Trophoblast cell (in vitro differentiated cells and primary cell): ENCODE measurements at regions not wholly inside any gene's neighbourhood (a gene's known extent, or its start where the extent isn't known, plus 50 kb on each side); places are given as distances from the start of the nearest gene placed in this dataset.

Experiments
- DNase-seq, 2 donors: peaks; one replicate each; pipeline ENCODE4 v3.0.0-alpha.2; 2016
- H2AFZ ChIP-seq: 2 replicates; pipeline ENCODE4 v1.6.1; 2013; ENCODE audit warnings: low read length, moderate library complexity, mild to moderate bottlenecking; ENCODE audit not compliant: insufficient read depth, poor library complexity
- H2AK5ac ChIP-seq: 2 replicates; pipeline ENCODE4 v1.6.1; 2013; ENCODE audit warnings: mild to moderate bottlenecking, low read length
- H2BK120ac ChIP-seq: 2 replicates; pipeline ENCODE4 v1.6.1; 2013; ENCODE audit warnings: low read length, mild to moderate bottlenecking, moderate library complexity; ENCODE audit not compliant: insufficient read depth, poor library complexity
- H2BK12ac ChIP-seq: 2 replicates; pipeline ENCODE4 v1.6.1; 2013; ENCODE audit warnings: mild to moderate bottlenecking, low read length, moderate library complexity
- H2BK5ac ChIP-seq: 2 replicates; pipeline ENCODE4 v1.6.1; 2013; ENCODE audit warnings: low read length, low read depth, moderate library complexity, mild to moderate bottlenecking; ENCODE audit not compliant: poor library complexity
- H3K14ac ChIP-seq: 2 replicates; pipeline ENCODE4 v1.6.1; 2013; ENCODE audit warnings: mild to moderate bottlenecking, low read length
- H3K18ac ChIP-seq: 2 replicates; pipeline ENCODE4 v1.6.1; 2013; ENCODE audit warnings: mild to moderate bottlenecking, low read length
- H3K23ac ChIP-seq: 2 replicates; pipeline ENCODE4 v1.6.1; 2013; ENCODE audit warnings: low read length
- H3K27ac ChIP-seq: 2 replicates; pipeline ENCODE4 v1.5.1; 2013; ENCODE audit warnings: low read depth, mild to moderate bottlenecking, inconsistent platforms, low read length, moderate library complexity
- H3K27me3 ChIP-seq: 2 replicates; pipeline ENCODE4 v1.6.1; 2013; ENCODE audit warnings: inconsistent platforms, mild to moderate bottlenecking, low read length, moderate library complexity; ENCODE audit not compliant: insufficient read depth
- H3K36me3 ChIP-seq, 2 experiments: 1 replicate in 1 of 2; 2 replicates in 1 of 2; pipeline ENCODE4 v1.6.1; 2013; ENCODE audit warnings: low read length in 2 of 2, mild to moderate bottlenecking in 2 of 2, moderate library complexity in 1 of 2; ENCODE audit not compliant: insufficient read depth in 2 of 2, control insufficient read depth in 1 of 2
- H3K4ac ChIP-seq: 2 replicates; pipeline ENCODE4 v1.6.1; 2013; ENCODE audit warnings: low read depth, mild to moderate bottlenecking, low read length, moderate library complexity
- H3K4me1 ChIP-seq, 2 experiments: 1 replicate in 1 of 2; 2 replicates in 1 of 2; pipeline ENCODE4 v1.6.1; 2013; ENCODE audit warnings: low read length in 2 of 2, mild to moderate bottlenecking in 2 of 2, moderate library complexity in 1 of 2; ENCODE audit not compliant: insufficient read depth in 2 of 2, control insufficient read depth in 1 of 2
- H3K4me2 ChIP-seq: 2 replicates; pipeline ENCODE4 v1.6.1; 2013; ENCODE audit warnings: inconsistent platforms, mild to moderate bottlenecking, low read length, moderate library complexity
- H3K4me3 ChIP-seq: 2 replicates; pipeline ENCODE4 v1.5.1; 2013; ENCODE audit warnings: mild to moderate bottlenecking, low read depth, low read length, inconsistent platforms
- H3K79me1 ChIP-seq: one replicate; pipeline ENCODE4 v1.6.1; 2013; ENCODE audit warnings: low read length
- H3K79me2 ChIP-seq: 2 replicates; pipeline ENCODE4 v1.6.1; 2013; ENCODE audit warnings: low read length, mild to moderate bottlenecking; ENCODE audit not compliant: control insufficient read depth, insufficient read depth, poor library complexity
- H3K9ac ChIP-seq: 2 replicates; pipeline ENCODE4 v1.6.1; 2013; ENCODE audit warnings: mild to moderate bottlenecking, low read length
- H3K9me3 ChIP-seq: 2 replicates; pipeline ENCODE4 v1.6.1; 2013; ENCODE audit warnings: low read depth, mild to moderate bottlenecking, control low read depth, inconsistent platforms, low read length; ENCODE audit not compliant: insufficient read depth
- H4K12ac ChIP-seq: 2 replicates; pipeline ENCODE4 v1.6.1; 2013; ENCODE audit warnings: low read depth, mild to moderate bottlenecking, low read length, moderate library complexity
- H4K8ac ChIP-seq: 2 replicates; pipeline ENCODE4 v1.6.1; 2013; ENCODE audit warnings: low read depth, mild to moderate bottlenecking, low read length, moderate library complexity
- H4K91ac ChIP-seq: one replicate; pipeline ENCODE4 v1.6.1; 2013; ENCODE audit warnings: low read depth, mild to moderate bottlenecking, low read length, moderate library complexity
- whole genome bisulfite sequencing: extraction: QIAGEN DNeasy Blood & Tissue Kit; methylation state at CpG from one replicate; pipeline ENCODE4 v1.1.7; 2013; ENCODE audit warnings: missing lambda C conversion rate; ENCODE audit not compliant: insufficient read length, insufficient coverage; ENCODE audit errors: extremely low coverage; 5-methylcytosine and 5-hydroxymethylcytosine counted together

- WGBS = no CpG with 5 or more reads among the region's 4 CpGs
- no peak overlapping the region for H2BK120ac ChIP-seq
- no peaks in the 10 kb centered on the region for H3K79me2 ChIP-seq
- no peak overlapping the region for H3K4ac ChIP-seq
- no peak overlapping the region for H4K91ac ChIP-seq
- H3K4me3 ChIP-seq = no peak overlapping the region
- no peak overlapping the region for H4K8ac ChIP-seq
- H2BK5ac ChIP-seq = no peak overlapping the region
- H3K36me3 ChIP-seq = no peaks in the 10 kb centered on the region
- H3K27me3 ChIP-seq = no peaks in the 10 kb centered on the region
- no peak overlapping the region for H2AFZ ChIP-seq
- no peak overlapping the region for H3K23ac ChIP-seq
- H4K12ac ChIP-seq = no peak overlapping the region
- H2AK5ac ChIP-seq = no peak overlapping the region
- no peak overlapping the region for H3K27ac ChIP-seq
- H3K18ac ChIP-seq = no peak overlapping the region
- H3K9ac ChIP-seq = no peak overlapping the region
- peaks cover 10 to 16% of the 10 kb centered on the region in 2 experiments for H3K4me1 ChIP-seq
- H3K14ac ChIP-seq = no peak overlapping the region
- H3K9me3 ChIP-seq = no peaks in the 10 kb centered on the region
- H3K4me2 ChIP-seq = no peak overlapping the region
- H2BK12ac ChIP-seq = no peak overlapping the region
- H3K79me1 ChIP-seq = no peaks in the 10 kb centered on the region
- peak; percentile 13 to 21 for DNase-seq
Measured at GRCh38 chr9:14424983-14425382, 111.0 kb upstream of the NFIB start.

GRCh38 chr9:14424289-14424688 lies 110.3 kb upstream of the NFIB start:
- no peak overlapping the region for H3K4me3 ChIP-seq
- DNase-seq = peak in 1 of 2 donors; percentile 17
- H3K9me3 ChIP-seq = peaks cover 3% of the 10 kb centered on the region
- no peak overlapping the region for H2BK5ac ChIP-seq
- no peak overlapping the region for H4K8ac ChIP-seq
- no peak overlapping the region for H4K91ac ChIP-seq
- H3K14ac ChIP-seq = no peak overlapping the region
- no peaks in the 10 kb centered on the region for H3K36me3 ChIP-seq
- H4K12ac ChIP-seq = no peak overlapping the region
- no peak overlapping the region for H2BK120ac ChIP-seq
- no peak overlapping the region for H2AK5ac ChIP-seq
- no peaks in the 10 kb centered on the region for H3K27me3 ChIP-seq
- H3K18ac ChIP-seq = no peak overlapping the region
- no peaks in the 10 kb centered on the region for H3K79me2 ChIP-seq
- no peak overlapping the region for H3K27ac ChIP-seq
- no peak overlapping the region for H2BK12ac ChIP-seq
- no CpG with 5 or more reads among the region's 7 CpGs for WGBS
- H3K23ac ChIP-seq = no peak overlapping the region
- no peak overlapping the region for H3K4ac ChIP-seq
- H3K9ac ChIP-seq = no peak overlapping the region
- H2AFZ ChIP-seq = no peak overlapping the region
- peaks cover 10 to 16% of the 10 kb centered on the region in 2 experiments for H3K4me1 ChIP-seq
- no peaks in the 10 kb centered on the region for H3K79me1 ChIP-seq
- peak overlapping the region; percentile 32 for H3K4me2 ChIP-seq

GRCh38 chr9:14423815-14424261 lies 109.9 kb upstream of the NFIB start:
- no peak overlapping the region for H2BK12ac ChIP-seq
- no peak overlapping the region for H4K12ac ChIP-seq
- H3K27me3 ChIP-seq = no peaks in the 10 kb centered on the region
- H3K9ac ChIP-seq = no peak overlapping the region
- no peak overlapping the region for H3K27ac ChIP-seq
- no peak overlapping the region for H3K18ac ChIP-seq
- no peak overlapping the region for H2BK5ac ChIP-seq
- peaks cover 10 to 16% of the 10 kb centered on the region in 2 experiments for H3K4me1 ChIP-seq
- H3K4ac ChIP-seq = no peak overlapping the region
- no peak overlapping the region for H4K91ac ChIP-seq
- H2BK120ac ChIP-seq = no peak overlapping the region
- H3K79me2 ChIP-seq = no peaks in the 10 kb centered on the region
- H3K36me3 ChIP-seq = no peaks in the 10 kb centered on the region
- H3K4me3 ChIP-seq = no peak overlapping the region
- no CpG with 5 or more reads among the region's 6 CpGs for WGBS
- H4K8ac ChIP-seq = no peak overlapping the region
- H3K9me3 ChIP-seq = peaks cover 3% of the 10 kb centered on the region
- no peak overlapping the region for H2AK5ac ChIP-seq
- H2AFZ ChIP-seq = no peak overlapping the region
- H3K4me2 ChIP-seq = no peak overlapping the region
- H3K79me1 ChIP-seq = no peaks in the 10 kb centered on the region
- no peak overlapping the region for H3K23ac ChIP-seq
- no peak overlapping the region for H3K14ac ChIP-seq
- no peak for DNase-seq

- WGBS = no CpG with 5 or more reads among the region's 1 CpG
- Histone ChIP-seq H3K27ac (no peak overlapping the region), H3K18ac (no peak overlapping the region)
Measured at GRCh38 chr9:14421291-14421690, 107.3 kb upstream of the NFIB start.

More at GRCh38 chr9:14421291-14421690, 107.3 kb upstream of the NFIB start:
- H3K4me3 ChIP-seq = no peak overlapping the region
- no peaks in the 10 kb centered on the region for H3K36me3 ChIP-seq
- H4K91ac ChIP-seq = no peak overlapping the region
- no peak overlapping the region for H2AK5ac ChIP-seq
- no peaks in the 10 kb centered on the region for H3K27me3 ChIP-seq
- H3K4me1 ChIP-seq = peaks cover 10 to 16% of the 10 kb centered on the region in 2 experiments
- no peaks in the 10 kb centered on the region for H3K79me2 ChIP-seq
- H2BK12ac ChIP-seq = no peak overlapping the region
- H3K4me2 ChIP-seq = no peak overlapping the region
- H3K9ac ChIP-seq = no peak overlapping the region
- no peak overlapping the region for H2AFZ ChIP-seq
- no peak overlapping the region for H4K12ac ChIP-seq
- no peak overlapping the region for H2BK120ac ChIP-seq
- no peak overlapping the region for H3K14ac ChIP-seq
- H3K23ac ChIP-seq = no peak overlapping the region
- DNase-seq = no peak
- H3K9me3 ChIP-seq = peaks cover 3% of the 10 kb centered on the region
- H3K4ac ChIP-seq = no peak overlapping the region
- no peak overlapping the region for H2BK5ac ChIP-seq
- H3K79me1 ChIP-seq = no peaks in the 10 kb centered on the region
- no peak overlapping the region for H4K8ac ChIP-seq
